WERI-Rb-1 (cell line): ENCODE measurements at regions not wholly inside any gene's neighbourhood (a gene's known extent, or its start where the extent isn't known, plus 50 kb on each side); places are given as distances from the start of the nearest gene placed in this dataset.

ENCODE experiments used
- DNase-seq: peaks from one replicate; pipeline ENCODE4 v3.0.0-alpha.2; 2020
- H3K27ac ChIP-seq: fragments of 250-450 bp; sonication (Bioruptor Pico); 2 replicates; pipeline ENCODE4 v1.5.1; 2020; ENCODE audit warnings: mild to moderate bottlenecking, moderate library complexity
- H3K27me3 ChIP-seq: fragments of 250-450 bp; sonication (Bioruptor Pico); 2 replicates; pipeline ENCODE4 v1.5.1; 2021; ENCODE audit warnings: mild to moderate bottlenecking, low read depth, moderate library complexity; ENCODE audit not compliant: insufficient read depth, severe bottlenecking
- H3K36me3 ChIP-seq: fragments of 250-450 bp; sonication (Bioruptor Pico); 2 replicates; pipeline ENCODE4 v1.5.1; 2020; ENCODE audit warnings: mild to moderate bottlenecking, moderate library complexity
- H3K4me3 ChIP-seq: 2 replicates; pipeline ENCODE4 v1.5.1; 2011; ENCODE audit warnings: low read depth, mild to moderate bottlenecking, control low read depth, low read length
- H3K9me3 ChIP-seq: fragments of 250-450 bp; sonication (Bioruptor Pico); 2 replicates; pipeline ENCODE4 v1.5.1; 2021; ENCODE audit warnings: mild to moderate bottlenecking, moderate library complexity; ENCODE audit not compliant: severe bottlenecking
- CTCF ChIP-seq: IDR thresholded peaks from 2 replicates; pipeline ENCODE4 v1.5.1; 2011; ENCODE audit warnings: low read depth, mild to moderate bottlenecking, control low read depth, inconsistent platforms, low read length

GRCh38 chr7:119175911-119176627 is 951.6 kb downstream of the ANKRD7 start:
- no peak overlapping the region for H3K4me3 ChIP-seq
- DNase-seq: peak; percentile 76
- peak; percentile 78 for TF ChIP-seq CTCF
- no peaks in the 10 kb centered on the region for H3K36me3 ChIP-seq
- H3K27ac ChIP-seq: 0 out of 2 replicates have a peak overlapping the region, but pooled peaks have one; percentile 23
- H3K9me3 ChIP-seq: no peaks in the 10 kb centered on the region
- H3K27me3 ChIP-seq: no peaks in the 10 kb centered on the region

- H3K27me3 ChIP-seq: no peaks in the 10 kb centered on the region
- no peak overlapping the region for H3K27ac ChIP-seq
- DNase-seq: no peak
- no peaks in the 10 kb centered on the region for H3K36me3 ChIP-seq
- no peak overlapping the region for H3K4me3 ChIP-seq
- no peak for TF ChIP-seq CTCF
- H3K9me3 ChIP-seq: no peaks in the 10 kb centered on the region
Observed at GRCh38 chr7:119177863-119178262, 953.4 kb downstream of the ANKRD7 start.

GRCh38 chr7:119184124-119184788 is 959.8 kb downstream of the ANKRD7 start:
- Histone ChIP-seq H3K36me3 (no peaks in the 10 kb centered on the region), H3K27me3 (no peaks in the 10 kb centered on the region), H3K4me3 (no peak overlapping the region), H3K9me3 (no peaks in the 10 kb centered on the region), H3K27ac (no peak overlapping the region)
- no peak for TF ChIP-seq CTCF
- DNase-seq: no peak

- Histone ChIP-seq H3K4me3 (no peak overlapping the region), H3K27me3 (no peaks in the 10 kb centered on the region), H3K27ac (no peak overlapping the region), H3K36me3 (no peaks in the 10 kb centered on the region), H3K9me3 (no peaks in the 10 kb centered on the region)
- DNase-seq: no peak
- no peak for TF ChIP-seq CTCF
Observed at GRCh38 chr7:119196183-119196582, 971.7 kb downstream of the ANKRD7 start.

- no peaks in the 10 kb centered on the region for H3K9me3 ChIP-seq
- no peaks in the 10 kb centered on the region for H3K36me3 ChIP-seq
- TF ChIP-seq CTCF: no peak
- H3K4me3 ChIP-seq: no peak overlapping the region
- H3K27me3 ChIP-seq: no peaks in the 10 kb centered on the region
- DNase-seq: no peak
- no peak overlapping the region for H3K27ac ChIP-seq
Observed at GRCh38 chr7:119197172-119197876, 972.8 kb downstream of the ANKRD7 start.
